H9 (cell line): ENCODE measurements at regions not wholly inside any gene's neighbourhood (a gene's known extent, or its start where the extent isn't known, plus 50 kb on each side); places are given as distances from the start of the nearest gene placed in this dataset.

Source experiments
- DNase-seq: peaks from one replicate; pipeline ENCODE4 v3.0.0-alpha.2; 2017
- H2AFZ ChIP-seq: one replicate; pipeline ENCODE4 v1.6.1; 2013; ENCODE audit warnings: mild to moderate bottlenecking, low read length, control low read depth, moderate library complexity
- H2AK5ac ChIP-seq: 2 replicates; pipeline ENCODE4 v1.6.1; 2013; ENCODE audit warnings: low read length, control low read depth, mixed read lengths; ENCODE audit not compliant: insufficient read length
- H2BK120ac ChIP-seq: one replicate; pipeline ENCODE4 v1.6.1; 2013; ENCODE audit warnings: low read depth, mild to moderate bottlenecking, low read length, control low read depth, inconsistent platforms; ENCODE audit not compliant: poor library complexity, severe bottlenecking
- H2BK12ac ChIP-seq: 2 replicates; pipeline ENCODE4 v1.6.1; 2013; ENCODE audit warnings: low read length, control low read depth, mixed read lengths, low read depth; ENCODE audit not compliant: insufficient read length
- H2BK15ac ChIP-seq: 2 replicates; pipeline ENCODE4 v1.6.1; 2013; ENCODE audit warnings: low read depth, low read length, control low read depth
- H2BK20ac ChIP-seq: one replicate; pipeline ENCODE4 v1.6.1; 2013; ENCODE audit warnings: low read depth, mild to moderate bottlenecking, low read length, control low read depth, inconsistent platforms; ENCODE audit not compliant: poor library complexity, severe bottlenecking
- H2BK5ac ChIP-seq: 2 replicates; pipeline ENCODE4 v1.6.1; 2013; ENCODE audit warnings: low read length, control low read depth, mixed read lengths; ENCODE audit not compliant: insufficient read length
- H3K14ac ChIP-seq: 2 replicates; pipeline ENCODE4 v1.6.1; 2013; ENCODE audit warnings: low read length, control low read depth; ENCODE audit not compliant: insufficient read depth
- H3K18ac ChIP-seq: 2 replicates; pipeline ENCODE4 v1.6.1; 2013; ENCODE audit warnings: low read depth, mild to moderate bottlenecking, mixed read lengths, low read length, control low read depth; ENCODE audit not compliant: insufficient read length
- H3K23ac ChIP-seq: 2 replicates; pipeline ENCODE4 v1.6.1; 2013; ENCODE audit warnings: low read length, control low read depth, mixed read lengths, low read depth; ENCODE audit not compliant: insufficient read length
- H3K23me2 ChIP-seq: 2 replicates; pipeline ENCODE4 v1.6.1; 2013; ENCODE audit warnings: low read depth, mild to moderate bottlenecking, mixed read lengths, low read length, control low read depth; ENCODE audit not compliant: insufficient read length, poor library complexity, severe bottlenecking
- H3K27ac ChIP-seq: 2 replicates; pipeline ENCODE4 v1.5.1; 2013; ENCODE audit warnings: low read length, control low read depth, mixed read lengths, low read depth; ENCODE audit not compliant: insufficient read length
- H3K27me3 ChIP-seq: 2 replicates; pipeline ENCODE4 v1.6.1; 2013; ENCODE audit warnings: low read length, control low read depth, inconsistent platforms; ENCODE audit not compliant: insufficient read depth
- H3K4ac ChIP-seq: 2 replicates; pipeline ENCODE4 v1.6.1; 2013; ENCODE audit warnings: low read depth, mild to moderate bottlenecking, control low read depth, inconsistent platforms, low read length, moderate library complexity
- H3K4me1 ChIP-seq: 2 replicates; pipeline ENCODE4 v1.6.1; 2013; ENCODE audit warnings: low read length, control low read depth, inconsistent platforms; ENCODE audit not compliant: insufficient read depth
- H3K4me2 ChIP-seq: 2 replicates; pipeline ENCODE4 v1.6.1; 2013; ENCODE audit warnings: low read length, control low read depth, mixed read lengths; ENCODE audit not compliant: insufficient read length, insufficient read depth
- H3K56ac ChIP-seq: 2 replicates; pipeline ENCODE4 v1.6.1; 2013; ENCODE audit warnings: low read depth, mild to moderate bottlenecking, mixed read lengths, low read length, control low read depth; ENCODE audit not compliant: insufficient read length
- H3K79me1 ChIP-seq: 2 replicates; pipeline ENCODE4 v1.6.1; 2013; ENCODE audit warnings: low read depth, mild to moderate bottlenecking, moderate library complexity, low read length, control low read depth, inconsistent platforms; ENCODE audit not compliant: insufficient read depth, poor library complexity, severe bottlenecking
- H3K79me2 ChIP-seq: 2 replicates; pipeline ENCODE4 v1.6.1; 2013; ENCODE audit warnings: low read length, control low read depth, inconsistent platforms; ENCODE audit not compliant: insufficient read depth
- H3K9ac ChIP-seq: 2 replicates; pipeline ENCODE4 v1.6.1; 2013; ENCODE audit warnings: low read length, control low read depth, mixed read lengths; ENCODE audit not compliant: insufficient read length; ENCODE audit errors: extremely low read depth
- H3K9me3 ChIP-seq: one replicate; pipeline ENCODE4 v1.6.1; 2013; ENCODE audit warnings: low read depth, low read length, inconsistent platforms; ENCODE audit not compliant: control insufficient read depth
- H3T11ph ChIP-seq: one replicate; pipeline ENCODE4 v1.6.1; 2013; ENCODE audit warnings: mild to moderate bottlenecking, low read length, control low read depth, inconsistent platforms
- H4K20me1 ChIP-seq: one replicate; pipeline ENCODE4 v1.6.1; 2013; ENCODE audit not compliant: control insufficient read depth, insufficient read length, insufficient read depth
- H4K5ac ChIP-seq: 2 replicates; pipeline ENCODE4 v1.6.1; 2013; ENCODE audit warnings: low read depth, mild to moderate bottlenecking, mixed read lengths, low read length, control low read depth; ENCODE audit not compliant: insufficient read length
- H4K8ac ChIP-seq: replicated peaks from 2 replicates; pipeline ENCODE4 v1.6.1; 2013; ENCODE audit warnings: low read length, control low read depth, mixed read lengths, low read depth; ENCODE audit not compliant: insufficient read length
- H4K91ac ChIP-seq: 2 replicates; pipeline ENCODE4 v1.6.1; 2013; ENCODE audit warnings: low read depth, mild to moderate bottlenecking, moderate library complexity, mixed read lengths, low read length, control low read depth; ENCODE audit not compliant: insufficient read length
- H3K27ac Mint-ChIP-seq, 3 experiments: 2 replicates in 2 of 3; 3 replicates in 1 of 3; pipeline ENCODE4 v1.8.0; 2020 to 2021; ENCODE audit warnings: mixed read lengths in 3 of 3, mild to moderate bottlenecking in 1 of 3, moderate library complexity in 1 of 3
- H3K27me3 Mint-ChIP-seq: 2 replicates; pipeline ENCODE4 v1.8.0; 2021; ENCODE audit warnings: low read depth, mild to moderate bottlenecking, moderate library complexity, mixed read lengths
- H3K36me3 Mint-ChIP-seq, 3 experiments: 2 replicates in 2 of 3; 3 replicates in 1 of 3; pipeline ENCODE4 v1.8.0; 2020 to 2021; ENCODE audit warnings: low read depth in 3 of 3, mixed read lengths in 3 of 3; ENCODE audit not compliant: insufficient read depth in 1 of 3
- H3K4me1 Mint-ChIP-seq, 2 experiments: 2 replicates each; pipeline ENCODE4 v1.8.0; 2020; ENCODE audit warnings: mixed read lengths in 2 of 2
- H3K4me3 Mint-ChIP-seq, 2 experiments: 2 replicates in 1 of 2; 3 replicates in 1 of 2; pipeline ENCODE4 v1.8.0; 2020 to 2021; ENCODE audit warnings: mild to moderate bottlenecking in 2 of 2, mixed read lengths in 2 of 2, moderate library complexity in 1 of 2
- H3K9me3 Mint-ChIP-seq, 2 experiments: 2 replicates in 1 of 2; 3 replicates in 1 of 2; pipeline ENCODE4 v1.8.0; 2020; ENCODE audit warnings: mild to moderate bottlenecking in 2 of 2, mixed read lengths in 2 of 2, moderate library complexity in 1 of 2
- WGBS: extraction: QIAGEN DNeasy Blood & Tissue Kit; methylation state at CpG from one replicate; pipeline ENCODE4 v1.1.7; 2013; ENCODE audit warnings: missing lambda C conversion rate, low lambda C conversion rate, mixed read lengths; ENCODE audit not compliant: insufficient read length; ENCODE audit errors: extremely low coverage; 5-methylcytosine and 5-hydroxymethylcytosine counted together
- TF ChIP-seq, protein P1 (sequence below): fragments of 200-600 bp; sonication (generic); conservative IDR thresholded peaks from 3 replicates; pipeline ENCODE4 v1.8.0; 2021; ENCODE audit warnings: antibody characterized with exemption, mild to moderate bottlenecking

DNA sequence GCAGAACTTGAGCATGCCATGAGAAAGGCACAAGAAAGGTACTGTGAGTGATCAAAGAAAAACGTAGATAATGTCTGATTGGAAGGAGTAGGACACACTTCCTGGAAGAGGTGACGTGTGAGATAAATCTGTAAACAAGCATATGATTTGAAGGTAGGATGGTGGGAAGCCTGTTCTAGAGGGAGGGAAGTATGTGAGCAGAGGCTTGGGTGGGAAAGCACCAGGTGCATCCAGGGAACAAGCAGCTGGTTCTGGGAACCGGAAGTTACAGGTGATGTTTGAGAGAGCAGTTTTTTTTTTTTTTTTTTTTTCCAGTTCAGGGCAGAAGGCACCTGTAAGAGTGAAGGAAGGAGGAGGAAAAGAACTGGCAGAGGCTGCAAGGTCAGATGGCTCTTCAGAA, 116.6 kb upstream of the EFEMP1 start:
- Mint-ChIP-seq H3K4me1 (0 out of 4 replicates have a peak, but pooled peaks cover 0 to 2% of the 10 kb centered on the region in 2 experiments), H3K36me3 (no peaks in the 10 kb centered on the region), H3K27me3 (no peaks in the 10 kb centered on the region; the same call in 1 of the 2 replicates), H3K27ac (no peak overlapping the region), H3K4me3 (no peak overlapping the region), H3K9me3 (no peaks in the 10 kb centered on the region)
- DNase-seq, result no peak
- no peak overlapping the region for H2AFZ ChIP-seq
- H3K9me3 ChIP-seq, result no peaks in the 10 kb centered on the region
- no peak overlapping the region for H2AK5ac ChIP-seq
- no peaks in the 10 kb centered on the region for H3K79me1 ChIP-seq
- no peak overlapping the region for H4K91ac ChIP-seq
- no peak overlapping the region for H3T11ph ChIP-seq
- H3K56ac ChIP-seq, result no peak overlapping the region
- H3K27ac ChIP-seq, result no peak overlapping the region
- no peak overlapping the region for H2BK5ac ChIP-seq
- H3K18ac ChIP-seq, result no peak overlapping the region
- no peak overlapping the region for H2BK120ac ChIP-seq
- H3K4me1 ChIP-seq, result no peaks in the 10 kb centered on the region
- no CpG with 5 or more reads among the region's 3 CpGs for WGBS
- H3K23me2 ChIP-seq, result no peaks in the 10 kb centered on the region
- H3K4ac ChIP-seq, result no peak overlapping the region
- TF ChIP-seq, protein P1, sequence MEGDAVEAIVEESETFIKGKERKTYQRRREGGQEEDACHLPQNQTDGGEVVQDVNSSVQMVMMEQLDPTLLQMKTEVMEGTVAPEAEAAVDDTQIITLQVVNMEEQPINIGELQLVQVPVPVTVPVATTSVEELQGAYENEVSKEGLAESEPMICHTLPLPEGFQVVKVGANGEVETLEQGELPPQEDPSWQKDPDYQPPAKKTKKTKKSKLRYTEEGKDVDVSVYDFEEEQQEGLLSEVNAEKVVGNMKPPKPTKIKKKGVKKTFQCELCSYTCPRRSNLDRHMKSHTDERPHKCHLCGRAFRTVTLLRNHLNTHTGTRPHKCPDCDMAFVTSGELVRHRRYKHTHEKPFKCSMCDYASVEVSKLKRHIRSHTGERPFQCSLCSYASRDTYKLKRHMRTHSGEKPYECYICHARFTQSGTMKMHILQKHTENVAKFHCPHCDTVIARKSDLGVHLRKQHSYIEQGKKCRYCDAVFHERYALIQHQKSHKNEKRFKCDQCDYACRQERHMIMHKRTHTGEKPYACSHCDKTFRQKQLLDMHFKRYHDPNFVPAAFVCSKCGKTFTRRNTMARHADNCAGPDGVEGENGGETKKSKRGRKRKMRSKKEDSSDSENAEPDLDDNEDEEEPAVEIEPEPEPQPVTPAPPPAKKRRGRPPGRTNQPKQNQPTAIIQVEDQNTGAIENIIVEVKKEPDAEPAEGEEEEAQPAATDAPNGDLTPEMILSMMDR, result no peak
- H2BK15ac ChIP-seq, result no peak overlapping the region
- no peak overlapping the region for H4K5ac ChIP-seq
- no peak overlapping the region for H2BK12ac ChIP-seq
- no peaks in the 10 kb centered on the region for H4K20me1 ChIP-seq
- H3K79me2 ChIP-seq, result no peaks in the 10 kb centered on the region
- no peak overlapping the region for H3K4me2 ChIP-seq
- H4K8ac ChIP-seq, result no peak overlapping the region
- no peak overlapping the region for H3K14ac ChIP-seq
- no peak overlapping the region for H2BK20ac ChIP-seq
- H3K23ac ChIP-seq, result no peak overlapping the region
- H3K9ac ChIP-seq, result no peak overlapping the region
- H3K27me3 ChIP-seq, result no peaks in the 10 kb centered on the region
